CD14-positive monocyte (primary cell): ENCODE measurements at regions not wholly inside any gene's neighbourhood (a gene's known extent, or its start where the extent isn't known, plus 50 kb on each side); places are given as distances from the start of the nearest gene placed in this dataset.
"Not testable (repeated sequence)": the region's sequence is repeated elsewhere in the genome, so short reads cannot be mapped to it uniquely, and the experiment has no call there.

Experiments
- DNase-seq, 3 donors: peaks; one replicate each; pipeline ENCODE4 v3.0.0-alpha.2; 2011 to 2022
- H2AFZ ChIP-seq: 2 replicates; pipeline ENCODE4 v1.6.0; 2012; ENCODE audit warnings: mild to moderate bottlenecking, low read depth, low read length, inconsistent platforms; ENCODE audit not compliant: insufficient read depth, poor library complexity, severe bottlenecking
- H3K27ac ChIP-seq, 2 donors: 1 replicate in 1 of 2; 2 replicates in 1 of 2; pipeline ENCODE4 v1.5.1; 2012 to 2013; ENCODE audit warnings: low read length in 2 of 2, control low read depth in 1 of 2, inconsistent platforms in 1 of 2, low read depth in 1 of 2, mild to moderate bottlenecking in 1 of 2
- H3K27me3 ChIP-seq, 2 donors: one replicate each; pipeline versions ENCODE4 v1.6.0 to v1.6.1; 2011 to 2013; ENCODE audit warnings: low read length in 2 of 2; ENCODE audit not compliant: control insufficient read depth in 2 of 2, insufficient read depth in 2 of 2
- H3K36me3 ChIP-seq, 2 donors: replicated peaks in 1 of 2; 1 replicate in 1 of 2; 2 replicates in 1 of 2; pipeline versions ENCODE4 v1.5.1 to v1.6.1; 2012 to 2013; ENCODE audit warnings: low read length in 2 of 2, control low read depth in 1 of 2, inconsistent platforms in 1 of 2, mild to moderate bottlenecking in 1 of 2; ENCODE audit not compliant: insufficient read depth in 2 of 2, control insufficient read depth in 1 of 2
- H3K4me1 ChIP-seq, 2 donors: 1 replicate in 1 of 2; 2 replicates in 1 of 2; pipeline versions ENCODE4 v1.5.1 to v1.6.1; 2012 to 2013; ENCODE audit warnings: low read length in 2 of 2, control low read depth in 1 of 2, inconsistent platforms in 1 of 2, mild to moderate bottlenecking in 1 of 2, moderate library complexity in 1 of 2; ENCODE audit not compliant: insufficient read depth in 2 of 2, control insufficient read depth in 1 of 2
- H3K4me2 ChIP-seq: replicated peaks from 2 replicates; pipeline ENCODE3; 2012; ENCODE audit warnings: low read length, moderate library complexity, mild to moderate bottlenecking; ENCODE audit not compliant: poor library complexity, severe bottlenecking; ENCODE audit errors: extremely low read depth
- H3K4me3 ChIP-seq, 3 experiments: fragments of 200-600 bp in 1 of 3; sonication (generic) in 1 of 3; replicated peaks in 1 of 3; 1 replicate in 2 of 3; 2 replicates in 1 of 3; pipeline ENCODE4 v1.5.1; 2011 to 2013; ENCODE audit warnings: low read length in 3 of 3, mild to moderate bottlenecking in 3 of 3, control low read depth in 2 of 3, low read depth in 2 of 3, inconsistent platforms in 1 of 3, moderate library complexity in 1 of 3
- H3K79me2 ChIP-seq: 2 replicates; pipeline ENCODE4 v1.6.0; 2012; ENCODE audit warnings: mild to moderate bottlenecking, control low read depth, inconsistent platforms, low read length, moderate library complexity; ENCODE audit not compliant: insufficient read depth
- H3K9ac ChIP-seq: 2 replicates; pipeline ENCODE4 v1.6.0; 2017; ENCODE audit warnings: low read length, mild to moderate bottlenecking; ENCODE audit not compliant: insufficient read depth, poor library complexity, severe bottlenecking
- H3K9me3 ChIP-seq, 2 donors: replicated peaks in 1 of 2; 1 replicate in 1 of 2; 2 replicates in 1 of 2; pipeline versions ENCODE4 v1.5.1 to v1.6.1; 2012 to 2013; ENCODE audit warnings: low read length in 2 of 2, control low read depth in 1 of 2; ENCODE audit not compliant: control insufficient read depth in 1 of 2, insufficient read depth in 1 of 2
- H4K20me1 ChIP-seq: 2 replicates; pipeline ENCODE4 v1.6.0; 2012; ENCODE audit warnings: mild to moderate bottlenecking, low read length, control low read depth, moderate library complexity; ENCODE audit not compliant: insufficient read depth
- H3K27ac Mint-ChIP-seq, 7 donors: one replicate each; pipeline ENCODE4 v1.8.0; 2020; ENCODE audit warnings: mild to moderate bottlenecking in 7 of 7, mixed read lengths in 7 of 7, moderate library complexity in 6 of 7, inconsistent platforms in 2 of 7
- H3K27me3 Mint-ChIP-seq, 3 donors: one replicate each; pipeline ENCODE4 v1.8.0; 2021 to 2022; ENCODE audit warnings: low read depth in 3 of 3, mild to moderate bottlenecking in 3 of 3, mixed read lengths in 3 of 3, moderate library complexity in 3 of 3, inconsistent platforms in 1 of 3
- H3K36me3 Mint-ChIP-seq, 2 donors: one replicate each; pipeline ENCODE4 v1.8.0; 2020; ENCODE audit warnings: mixed read lengths in 2 of 2, inconsistent platforms in 1 of 2, mild to moderate bottlenecking in 1 of 2
- H3K4me1 Mint-ChIP-seq: one replicate; pipeline ENCODE4 v1.8.0; 2020; ENCODE audit warnings: mild to moderate bottlenecking, mixed read lengths
- H3K4me3 Mint-ChIP-seq, 2 donors: one replicate each; pipeline ENCODE4 v1.8.0; 2020; ENCODE audit warnings: mild to moderate bottlenecking in 2 of 2, mixed read lengths in 2 of 2, moderate library complexity in 1 of 2
- H3K9me3 Mint-ChIP-seq, 7 donors: one replicate each; pipeline ENCODE4 v1.8.0; 2020 to 2022; ENCODE audit warnings: mixed read lengths in 7 of 7, mild to moderate bottlenecking in 6 of 7, moderate library complexity in 6 of 7, inconsistent platforms in 2 of 7
- WGBS: methylation state at CpG from one replicate; pipeline ENCODE4 v1.1.5; 2013; ENCODE audit warnings: missing lambda C conversion rate; ENCODE audit not compliant: insufficient coverage; 5-methylcytosine and 5-hydroxymethylcytosine counted together
- intact Hi-C, 2 donors: fragments of 100-400 bp; cut with micrococcal nuclease; formaldehyde crosslinking; loops; one replicate each; pipeline versions ENCODE4 v1.15.0 to v1.15.1; 2023
- TF ChIP-seq, protein P1 (sequence below): fragments of 200-600 bp; IDR thresholded peaks from one replicate; pipeline ENCODE4 v1.8.0; 2022; ENCODE audit warnings: antibody characterized with exemption, mild to moderate bottlenecking

DNA sequence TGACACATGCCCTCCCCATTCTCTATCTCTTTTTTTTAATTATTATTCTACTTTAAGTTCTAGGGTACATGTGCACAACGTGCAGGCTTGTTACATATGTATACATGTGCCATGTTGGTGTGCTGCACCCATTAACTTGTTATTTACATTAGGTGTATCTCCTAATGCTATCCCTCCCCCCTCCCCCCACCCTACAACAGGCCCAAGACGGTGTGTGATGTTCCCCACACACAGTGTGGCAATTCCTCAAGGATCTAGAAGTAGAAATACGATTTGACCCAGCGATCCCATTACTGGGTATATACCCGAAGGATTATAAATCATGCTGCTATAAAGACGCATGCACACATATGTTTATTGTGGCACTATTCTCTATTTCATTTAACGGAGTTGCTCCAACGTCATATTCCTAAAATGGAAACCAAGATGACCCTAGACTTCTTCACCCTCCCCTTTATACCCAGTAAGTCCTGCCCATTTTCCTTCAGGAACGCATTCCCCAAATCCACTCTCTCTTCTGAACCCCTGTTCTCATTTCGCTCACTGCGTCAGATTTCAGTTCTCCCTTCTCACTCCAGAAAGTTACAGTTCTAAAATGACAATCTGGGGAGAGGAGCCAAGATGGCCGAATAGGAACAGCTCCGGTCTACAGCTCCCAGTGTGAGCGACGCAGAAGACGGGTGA is 175.6 kb downstream of the MEX3B start:
- H3K79me2 ChIP-seq, H2AFZ ChIP-seq, H3K4me1 Mint-ChIP-seq, intact Hi-C loops, H3K27me3 ChIP-seq, H3K9ac ChIP-seq, H4K20me1 ChIP-seq, H3K4me1 ChIP-seq, H3K36me3 Mint-ChIP-seq, H3K4me3 ChIP-seq, H3K4me3 Mint-ChIP-seq, H3K27me3 Mint-ChIP-seq, H3K27ac Mint-ChIP-seq, H3K9me3 ChIP-seq, DNase-seq, H3K27ac ChIP-seq, H3K4me2 ChIP-seq, H3K36me3 ChIP-seq: not testable (repeated sequence)
- peaks cover 3 to 16% (median 11%) of the 10 kb centered on the region in 7 donors for H3K9me3 Mint-ChIP-seq
- 98% methylated on average over 6 of the region's 16 CpGs for WGBS

DNA sequence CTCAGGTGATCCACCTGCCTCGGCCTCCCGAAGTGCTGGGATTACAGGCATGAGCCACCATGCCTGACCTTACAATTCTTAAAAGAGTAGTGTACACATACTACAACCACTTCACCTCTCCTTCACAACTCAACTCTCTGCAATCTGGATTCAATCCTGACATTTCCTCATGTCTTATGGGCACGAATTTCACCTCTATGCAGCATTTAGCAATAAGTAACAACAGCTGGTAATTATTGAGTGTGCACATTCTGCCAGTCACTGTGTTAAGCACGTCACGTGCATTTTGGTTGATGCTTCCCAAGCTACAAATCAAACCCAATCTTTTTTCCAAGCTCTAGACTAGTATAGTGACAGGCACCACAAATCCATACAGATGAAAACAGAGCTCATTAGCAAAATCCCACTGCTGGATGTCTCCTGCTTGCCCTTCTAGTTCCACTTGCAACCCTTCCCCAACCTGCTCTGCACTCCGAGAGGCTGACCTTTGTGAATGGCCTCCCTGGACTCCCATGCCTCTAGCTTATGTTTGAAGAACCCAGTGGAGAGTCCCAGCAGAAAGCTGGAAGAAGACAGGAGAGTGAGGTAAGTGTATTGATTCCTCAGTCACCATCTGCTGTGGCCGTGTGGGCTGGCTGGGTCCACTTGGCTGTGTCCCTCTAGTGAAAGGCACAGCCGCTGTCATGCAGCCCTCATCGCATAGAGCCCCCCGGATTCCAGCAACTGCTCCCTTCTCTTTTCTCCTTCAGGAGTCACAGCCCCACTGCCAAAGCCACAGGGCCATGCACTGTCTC is 176.5 kb downstream of the MEX3B start:
- H3K27ac Mint-ChIP-seq, result no peak overlapping the region
- Histone ChIP-seq H2AFZ (no peak overlapping the region), H3K4me3 (no peak overlapping the region), H3K4me1 (no peaks in the 10 kb centered on the region), H3K4me2 (no peak overlapping the region), H3K36me3 (no peaks in the 10 kb centered on the region), H3K27ac (no peak overlapping the region), H4K20me1 (no peaks in the 10 kb centered on the region), H3K9ac (no peak overlapping the region), H3K79me2 (no peaks in the 10 kb centered on the region), H3K27me3 (no peaks in the 10 kb centered on the region), H3K9me3 (no peaks in the 10 kb centered on the region)
- TF ChIP-seq, protein P1, sequence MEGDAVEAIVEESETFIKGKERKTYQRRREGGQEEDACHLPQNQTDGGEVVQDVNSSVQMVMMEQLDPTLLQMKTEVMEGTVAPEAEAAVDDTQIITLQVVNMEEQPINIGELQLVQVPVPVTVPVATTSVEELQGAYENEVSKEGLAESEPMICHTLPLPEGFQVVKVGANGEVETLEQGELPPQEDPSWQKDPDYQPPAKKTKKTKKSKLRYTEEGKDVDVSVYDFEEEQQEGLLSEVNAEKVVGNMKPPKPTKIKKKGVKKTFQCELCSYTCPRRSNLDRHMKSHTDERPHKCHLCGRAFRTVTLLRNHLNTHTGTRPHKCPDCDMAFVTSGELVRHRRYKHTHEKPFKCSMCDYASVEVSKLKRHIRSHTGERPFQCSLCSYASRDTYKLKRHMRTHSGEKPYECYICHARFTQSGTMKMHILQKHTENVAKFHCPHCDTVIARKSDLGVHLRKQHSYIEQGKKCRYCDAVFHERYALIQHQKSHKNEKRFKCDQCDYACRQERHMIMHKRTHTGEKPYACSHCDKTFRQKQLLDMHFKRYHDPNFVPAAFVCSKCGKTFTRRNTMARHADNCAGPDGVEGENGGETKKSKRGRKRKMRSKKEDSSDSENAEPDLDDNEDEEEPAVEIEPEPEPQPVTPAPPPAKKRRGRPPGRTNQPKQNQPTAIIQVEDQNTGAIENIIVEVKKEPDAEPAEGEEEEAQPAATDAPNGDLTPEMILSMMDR, result no peak
- H3K9me3 Mint-ChIP-seq, result peaks cover 3 to 16% (median 11%) of the 10 kb centered on the region in 7 donors
- no peak overlapping the region for H3K4me3 Mint-ChIP-seq
- H3K36me3 Mint-ChIP-seq, result no peaks in the 10 kb centered on the region
- 98% methylated on average over 8 of the region's 10 CpGs for WGBS
- intact Hi-C loops, result no loop called here
- DNase-seq, result no peak
- peaks cover 0 to 2% (median 0%) of the 10 kb centered on the region in 3 donors for H3K27me3 Mint-ChIP-seq
- no peaks in the 10 kb centered on the region for H3K4me1 Mint-ChIP-seq
